GM21786 (cell line): ENCODE measurements at regions not wholly inside any gene's neighbourhood (a gene's known extent, or its start where the extent isn't known, plus 50 kb on each side); places are given as distances from the start of the nearest gene placed in this dataset.

Experiments
- ATAC-seq: cut with Tn5 transposase; IDR thresholded peaks from one replicate; pipeline ENCODE4 v1.9.1; 2021; ENCODE audit not compliant: unreplicated experiment

DNA sequence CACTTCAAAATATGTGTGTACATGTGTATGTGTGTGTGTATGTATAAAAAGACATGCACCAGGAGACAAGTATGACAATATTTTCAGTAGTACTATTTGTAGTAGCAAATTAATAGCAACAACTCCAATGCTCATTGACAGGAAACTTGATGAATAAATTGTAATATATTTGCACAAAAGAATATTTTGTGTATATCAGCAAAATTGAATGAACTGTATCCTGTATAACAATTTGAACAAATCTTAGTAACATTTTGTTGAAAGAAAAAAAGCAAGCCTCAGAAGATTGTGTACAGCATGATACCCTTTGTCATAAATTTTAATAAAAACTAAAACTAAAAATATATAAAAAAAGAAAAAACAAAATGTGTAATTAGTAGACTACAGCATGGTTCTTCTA is 1367.3 kb upstream of the TMEFF2 start:
- ATAC-seq = no peak

DNA sequence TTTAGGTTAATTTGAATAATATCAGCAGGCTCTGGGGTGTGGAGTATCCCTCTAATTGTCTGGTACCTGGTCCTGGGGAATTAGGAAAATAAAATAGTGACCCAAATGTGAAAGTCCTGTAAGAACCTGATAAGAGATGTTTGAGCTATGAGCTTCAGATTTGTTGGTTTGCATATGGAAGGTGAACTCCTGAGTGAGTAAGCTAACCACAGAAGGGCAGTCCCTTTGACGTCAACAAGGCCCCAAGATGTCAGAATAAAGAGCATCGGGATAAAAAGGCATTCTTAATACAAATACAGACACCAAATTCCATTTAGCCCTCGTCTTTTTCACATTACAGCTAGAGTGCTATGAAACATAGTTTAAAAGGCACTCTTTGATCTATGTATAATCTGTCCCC is 1366.3 kb upstream of the TMEFF2 start:
- ATAC-seq = no peak

GRCh38 chr2:193556766-193557470 is 1362.2 kb upstream of the TMEFF2 start:
- ATAC-seq = no peak

- no peak for ATAC-seq
These were observed 1354.9 kb upstream of the TMEFF2 start for GRCh38 chr2:193549661-193550060.

GRCh38 chr2:193542762-193543161 is 1348.0 kb upstream of the TMEFF2 start:
- peak; percentile 34 for ATAC-seq

DNA sequence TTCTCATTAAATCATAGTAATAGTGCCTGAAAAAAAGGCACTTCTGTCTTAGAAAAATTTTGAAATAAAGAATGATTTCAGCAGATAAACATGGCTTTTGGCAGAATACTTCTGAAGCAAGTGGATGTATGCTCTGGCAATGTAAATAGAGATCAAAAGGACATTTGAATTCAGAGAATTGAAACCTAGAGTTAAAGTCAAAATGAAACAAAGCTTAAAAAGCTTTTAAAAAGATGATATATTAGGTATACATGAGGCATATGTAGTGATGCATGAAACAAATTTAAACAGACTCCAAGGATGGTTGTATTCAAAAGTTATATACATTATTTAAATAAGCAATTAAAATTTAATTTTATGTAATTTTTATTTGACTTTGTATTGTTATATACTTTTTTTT is 1344.5 kb upstream of the TMEFF2 start:
- ATAC-seq = peak; percentile 94

DNA sequence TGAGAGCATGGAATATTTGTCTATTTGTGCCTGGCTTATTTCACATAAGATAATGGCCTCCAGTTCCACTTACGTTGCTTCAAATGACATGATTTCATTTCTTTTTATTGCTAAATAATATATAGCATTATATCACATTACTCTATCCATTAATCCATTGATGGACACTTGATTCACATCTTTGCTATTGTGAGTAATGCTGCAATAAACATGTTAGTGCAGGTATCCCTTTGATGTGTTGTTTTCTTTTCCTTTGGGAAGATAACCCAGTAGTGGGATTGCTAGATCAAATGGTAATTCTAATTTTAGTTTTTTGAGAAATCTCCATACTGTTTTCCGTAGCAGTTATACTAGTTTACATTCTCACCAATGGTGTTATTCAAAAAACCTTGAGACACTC is 1343.3 kb upstream of the TMEFF2 start:
- ATAC-seq = no peak

GRCh38 chr2:193537531-193537930 is 1342.8 kb upstream of the TMEFF2 start:
- no peak for ATAC-seq

DNA sequence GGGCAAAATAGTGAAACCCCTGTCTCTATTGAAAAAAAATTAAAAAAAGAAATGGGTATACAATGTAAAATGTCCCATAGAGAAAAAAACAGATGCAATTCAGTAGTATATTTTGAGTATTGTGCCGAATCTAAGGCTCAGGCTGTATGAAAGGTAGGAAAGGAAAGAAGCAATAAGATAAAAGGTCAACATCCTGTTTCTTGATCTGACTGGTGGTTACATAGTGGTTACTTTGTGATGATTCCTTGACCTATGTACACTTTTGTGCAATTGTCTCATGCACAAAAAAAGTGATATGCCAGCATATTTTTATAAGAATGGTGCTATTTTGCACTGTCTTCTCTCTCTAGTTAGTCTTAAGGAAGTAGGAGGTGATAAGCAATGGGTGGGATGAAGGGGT is 1333.7 kb upstream of the TMEFF2 start:
- no peak for ATAC-seq

DNA sequence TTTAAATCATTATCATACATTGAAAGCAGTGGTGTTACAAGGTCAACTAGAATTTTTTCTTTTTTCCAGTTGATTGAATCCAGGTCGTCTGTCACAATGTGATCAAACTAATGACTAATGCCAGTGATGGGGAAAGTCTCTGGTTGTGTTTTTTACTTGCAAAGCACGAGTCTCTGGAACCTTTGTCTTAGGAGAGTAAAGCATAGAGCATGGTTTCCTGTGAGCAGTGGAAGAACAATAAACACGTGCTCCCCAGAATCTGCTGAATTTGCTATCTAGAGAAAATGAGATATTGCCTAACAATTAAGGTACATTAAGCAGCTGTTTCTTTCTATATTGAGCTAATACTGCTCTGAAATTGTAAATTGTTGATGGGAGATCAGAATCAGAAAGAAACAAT is 1332.4 kb upstream of the TMEFF2 start:
- no peak for ATAC-seq

DNA sequence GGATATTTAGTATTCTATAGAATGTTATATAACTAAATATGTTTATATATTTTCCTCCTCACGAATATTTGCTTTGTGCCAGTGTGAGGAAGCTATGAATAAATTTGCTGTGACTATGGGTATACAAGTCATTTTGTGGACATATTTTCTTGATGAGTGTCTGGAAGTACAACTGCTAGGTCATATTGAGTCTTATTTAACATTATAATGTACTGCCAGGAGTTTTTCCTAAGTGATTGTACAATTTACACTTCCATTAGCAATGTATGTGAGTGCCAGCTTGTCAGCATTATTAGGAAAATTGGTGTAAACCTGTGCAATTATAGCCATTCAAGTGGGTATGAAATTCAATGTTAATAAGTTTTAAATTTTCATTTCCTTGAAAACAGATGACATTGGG is 1328.9 kb upstream of the TMEFF2 start:
- ATAC-seq = no peak

GRCh38 chr2:193521523-193521922 is 1326.8 kb upstream of the TMEFF2 start:
- no peak for ATAC-seq

DNA sequence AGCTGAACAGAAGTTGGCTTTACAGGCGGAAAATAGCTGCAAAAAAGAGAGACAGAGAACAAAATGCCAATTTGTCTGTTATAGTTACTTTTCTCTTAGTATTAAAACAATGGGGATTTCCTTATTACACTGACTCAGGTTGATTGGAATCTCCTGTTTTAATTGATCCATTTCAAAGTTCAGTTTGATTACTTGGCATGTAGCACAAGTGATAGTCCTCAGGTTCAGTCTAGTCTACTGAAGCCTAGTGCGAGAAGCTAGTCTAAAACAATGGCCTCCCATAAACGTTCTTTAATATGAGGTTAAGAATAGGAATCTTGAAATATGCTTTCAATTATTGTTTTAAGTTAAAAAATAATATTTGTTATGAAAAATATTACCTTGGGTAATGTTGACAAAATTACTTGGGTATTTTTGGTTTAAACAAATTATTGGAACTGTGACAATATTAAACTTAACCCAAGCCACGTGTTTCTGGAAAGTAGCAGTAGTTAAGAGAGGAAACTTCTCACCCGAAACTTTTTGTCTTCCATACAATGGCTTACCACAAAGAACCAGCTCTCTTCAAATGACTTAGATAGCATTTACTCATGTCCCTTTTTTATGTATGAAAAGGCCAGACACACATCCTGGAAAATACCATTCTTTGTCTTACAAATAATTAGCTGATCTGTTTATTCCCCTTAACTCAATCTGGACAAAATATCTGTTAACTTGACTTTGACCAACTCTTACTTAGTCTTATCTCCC is 1326.2 kb upstream of the TMEFF2 start:
- ATAC-seq = no peak

- ATAC-seq = no peak
These were observed 1323.5 kb upstream of the TMEFF2 start for GRCh38 chr2:193518041-193518817.

- no peak for ATAC-seq
These were observed 1322.9 kb upstream of the TMEFF2 start for GRCh38 chr2:193517615-193518014.

DNA sequence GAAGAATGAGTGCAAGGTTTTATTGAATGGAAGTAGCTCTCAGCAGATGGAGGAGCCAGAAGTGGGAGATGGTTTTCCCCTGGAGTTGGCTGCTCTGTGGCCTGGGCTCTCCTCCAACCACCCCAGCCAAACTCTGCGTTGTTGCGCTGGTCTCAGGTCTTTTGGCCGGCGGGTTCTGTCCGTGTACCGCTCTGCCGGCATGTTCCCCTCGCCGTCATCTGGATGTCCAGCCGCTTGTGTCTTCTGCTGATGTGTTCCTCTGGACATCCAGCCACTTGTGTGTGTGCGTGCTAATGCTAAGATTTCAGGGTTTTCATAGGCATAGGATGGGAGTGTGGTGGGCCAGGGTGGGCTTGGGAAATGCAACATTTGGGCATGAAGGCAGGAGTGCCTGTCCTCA is 1311.3 kb upstream of the TMEFF2 start:
- no peak for ATAC-seq

GRCh38 chr2:193505620-193506019 is 1310.9 kb upstream of the TMEFF2 start:
- no peak for ATAC-seq

- no peak for ATAC-seq
These were observed 1307.8 kb upstream of the TMEFF2 start for GRCh38 chr2:193502363-193503035.

DNA sequence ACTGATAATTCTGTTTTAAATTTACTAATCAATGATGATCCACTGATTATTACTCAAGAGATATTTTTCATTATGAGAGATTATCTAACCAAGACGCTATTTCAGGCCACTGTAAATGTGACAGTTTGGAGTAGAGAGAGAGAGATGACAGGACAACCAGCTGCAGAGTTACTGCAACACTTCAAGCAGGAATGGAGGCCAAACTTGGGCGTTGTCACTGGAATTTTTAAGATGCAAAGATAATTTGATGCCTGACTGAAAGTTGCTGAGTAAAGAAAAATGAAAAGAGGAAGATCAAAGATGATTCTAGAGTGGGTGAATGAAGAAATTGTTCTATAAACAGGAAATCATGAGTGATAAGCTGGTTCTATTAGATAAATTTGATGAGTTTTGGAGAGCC is 1302.1 kb upstream of the TMEFF2 start:
- no peak for ATAC-seq

GRCh38 chr2:193482557-193482956 is 1287.8 kb upstream of the TMEFF2 start:
- peak; percentile 99 for ATAC-seq

GRCh38 chr2:193480187-193480586 is 1285.5 kb upstream of the TMEFF2 start:
- ATAC-seq = no peak
